ENCODE measurements at regions not wholly inside any gene's neighbourhood (a gene's known extent, or its start where the extent isn't known, plus 50 kb on each side); places are given as distances from the start of the nearest gene placed in this dataset.
A peak's percentile ranks its signal among the peaks of the same experiment; 100 is the strongest.

GRCh38 chr3:107236655-107237337 lies 140.4 kb upstream of the CCDC54 start:
- Histone ChIP-seq H3K9me3 (no peaks in the 10 kb centered on the region), H3K4me1 (peaks cover 3 to 31% (median 6%) of the 10 kb centered on the region in 4 donors), H3K27me3 (no peaks in the 10 kb centered on the region), H3K36me3 (no peaks in the 10 kb centered on the region), H3K27ac (peak overlapping the region; percentile 60), H3K4me3 (no peak overlapping the region)
- DNase-seq, result no peak
- intact Hi-C loops (cut with DNase I; ENCODE audit: low total_unique reads), result loop anchor here (10.0 kb wide), 2 partner anchors 508 to 858 kb away; partner anchors contain the start of gene CD47
- TF ChIP-seq, protein P1, sequence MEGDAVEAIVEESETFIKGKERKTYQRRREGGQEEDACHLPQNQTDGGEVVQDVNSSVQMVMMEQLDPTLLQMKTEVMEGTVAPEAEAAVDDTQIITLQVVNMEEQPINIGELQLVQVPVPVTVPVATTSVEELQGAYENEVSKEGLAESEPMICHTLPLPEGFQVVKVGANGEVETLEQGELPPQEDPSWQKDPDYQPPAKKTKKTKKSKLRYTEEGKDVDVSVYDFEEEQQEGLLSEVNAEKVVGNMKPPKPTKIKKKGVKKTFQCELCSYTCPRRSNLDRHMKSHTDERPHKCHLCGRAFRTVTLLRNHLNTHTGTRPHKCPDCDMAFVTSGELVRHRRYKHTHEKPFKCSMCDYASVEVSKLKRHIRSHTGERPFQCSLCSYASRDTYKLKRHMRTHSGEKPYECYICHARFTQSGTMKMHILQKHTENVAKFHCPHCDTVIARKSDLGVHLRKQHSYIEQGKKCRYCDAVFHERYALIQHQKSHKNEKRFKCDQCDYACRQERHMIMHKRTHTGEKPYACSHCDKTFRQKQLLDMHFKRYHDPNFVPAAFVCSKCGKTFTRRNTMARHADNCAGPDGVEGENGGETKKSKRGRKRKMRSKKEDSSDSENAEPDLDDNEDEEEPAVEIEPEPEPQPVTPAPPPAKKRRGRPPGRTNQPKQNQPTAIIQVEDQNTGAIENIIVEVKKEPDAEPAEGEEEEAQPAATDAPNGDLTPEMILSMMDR (IDR thresholded peaks at IDR 0.05), result no peak

DNA sequence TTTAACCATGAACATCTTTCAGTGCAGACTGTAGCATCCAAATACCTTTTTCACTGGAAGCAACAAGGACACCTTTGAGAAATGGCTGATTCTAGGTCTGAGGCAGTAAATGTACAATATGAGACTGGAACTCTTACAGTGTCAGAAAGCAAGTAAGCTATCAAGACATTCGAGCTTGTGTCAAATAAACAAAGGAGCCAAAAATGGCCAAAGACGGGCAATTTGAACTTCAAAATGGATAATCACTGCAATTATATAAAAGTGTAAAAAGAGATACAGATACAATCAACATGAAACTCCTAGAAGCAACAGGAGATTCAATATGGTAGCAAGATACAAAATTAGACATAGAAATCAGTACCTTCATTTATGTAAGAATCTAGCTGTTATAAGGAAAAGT lies 138.5 kb upstream of the CCDC54 start:
- H3K36me3 ChIP-seq, result no peaks in the 10 kb centered on the region
- no peak overlapping the region for H3K27ac ChIP-seq
- no peaks in the 10 kb centered on the region for H3K9me3 ChIP-seq
- TF ChIP-seq, protein P1 (IDR thresholded peaks at IDR 0.05), result no peak
- intact Hi-C loops (cut with DNase I; ENCODE audit: low total_unique reads), result loop anchor here (10.0 kb wide), 2 partner anchors 506 to 856 kb away; partner anchors contain the start of gene CD47
- H3K27me3 ChIP-seq, result no peaks in the 10 kb centered on the region
- H3K4me3 ChIP-seq, result no peak overlapping the region
- H3K4me1 ChIP-seq, result peaks cover 4 to 51% (median 15%) of the 10 kb centered on the region in 4 donors
- no peak for DNase-seq

DNA sequence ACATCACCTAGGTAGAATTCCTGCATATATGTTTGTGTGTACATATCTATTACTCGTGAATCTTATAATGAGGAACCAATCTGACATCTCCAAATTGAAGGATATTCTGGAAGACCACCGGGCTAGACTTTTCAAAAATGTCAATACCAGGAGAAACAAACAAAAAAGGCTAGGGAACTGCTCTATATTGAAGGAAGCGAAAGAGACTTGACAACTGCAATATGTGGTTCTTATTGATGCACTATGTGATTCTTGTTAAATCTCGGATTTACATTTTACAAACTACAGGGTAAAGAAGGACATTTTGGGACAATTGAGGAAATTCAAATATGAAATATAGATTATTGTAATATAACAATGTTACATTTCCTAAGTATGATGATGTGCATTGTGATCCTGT lies 137.5 kb upstream of the CCDC54 start:
- peaks cover 4 to 56% (median 16%) of the 10 kb centered on the region in 4 donors for H3K4me1 ChIP-seq
- H3K4me3 ChIP-seq, result peak overlapping the region; percentile 80 to 91
- H3K36me3 ChIP-seq, result no peaks in the 10 kb centered on the region
- no peaks in the 10 kb centered on the region for H3K9me3 ChIP-seq
- H3K27ac ChIP-seq, result peak overlapping the region; percentile 88 to 91
- TF ChIP-seq, protein P1 (IDR thresholded peaks at IDR 0.05), result no peak
- H3K27me3 ChIP-seq, result no peaks in the 10 kb centered on the region
- intact Hi-C loops (cut with DNase I; ENCODE audit: low total_unique reads), result loop anchor here (2.0 to 10.0 kb wide), 3 partner anchors 191 to 855 kb away; partner anchors contain the start of gene CD47
- no peak for DNase-seq

GRCh38 chr3:107240183-107241091 lies 136.8 kb upstream of the CCDC54 start:
- peak overlapping the region; percentile 88 to 91 for H3K27ac ChIP-seq
- no peaks in the 10 kb centered on the region for H3K9me3 ChIP-seq
- peak; percentile 72 to 86 for DNase-seq
- peaks cover 4 to 52% (median 16%) of the 10 kb centered on the region in 4 donors for H3K4me1 ChIP-seq
- no peaks in the 10 kb centered on the region for H3K27me3 ChIP-seq
- intact Hi-C loops (cut with DNase I; ENCODE audit: low total_unique reads), result loop anchor here (2.0 kb wide), 1 partner anchor 190 kb away; no protein-coding TSS in a partner anchor
- TF ChIP-seq, protein P1 (IDR thresholded peaks at IDR 0.05), result no peak
- peak overlapping the region; percentile 80 to 91 for H3K4me3 ChIP-seq
- peaks cover 0 to under 1% (median 0%) of the 10 kb centered on the region in 3 donors for H3K36me3 ChIP-seq

- no peaks in the 10 kb centered on the region for H3K9me3 ChIP-seq
- intact Hi-C loops (cut with DNase I; ENCODE audit: low total_unique reads), result loop anchor here (2.0 kb wide), 1 partner anchor 190 kb away; no protein-coding TSS in a partner anchor
- peak; percentile 37 to 65 for DNase-seq
- peaks cover 0 to 49% (median 14%) of the 10 kb centered on the region in 4 donors for H3K4me1 ChIP-seq
- peaks cover under 1 to 9% (median 4%) of the 10 kb centered on the region in 3 donors for H3K36me3 ChIP-seq
- H3K4me3 ChIP-seq, result peak overlapping the region; percentile 80 to 91
- peak overlapping the region; percentile 88 to 91 for H3K27ac ChIP-seq
- H3K27me3 ChIP-seq, result no peaks in the 10 kb centered on the region
- TF ChIP-seq, protein P1 (IDR thresholded peaks at IDR 0.05), result no peak
These were observed 136.0 kb upstream of the CCDC54 start for GRCh38 chr3:107241217-107241616.

All from tibial artery (tissue), 4 donors.